Mononuclear cell (primary cell): ENCODE measurements at regions not wholly inside any gene's neighbourhood (a gene's known extent, or its start where the extent isn't known, plus 50 kb on each side); places are given as distances from the start of the nearest gene placed in this dataset.
"Not testable (repeated sequence)": the region's sequence is repeated elsewhere in the genome, so short reads cannot be mapped to it uniquely, and the experiment has no call there.

Experiments used
- H3K27me3 ChIP-seq: 2 replicates; pipeline ENCODE4 v1.6.0; 2011; ENCODE audit warnings: low read length, control low read depth; ENCODE audit not compliant: insufficient read depth
- H3K4me1 ChIP-seq: 2 replicates; pipeline ENCODE4 v1.5.1; 2011; ENCODE audit warnings: mild to moderate bottlenecking, low read length, control low read depth; ENCODE audit not compliant: insufficient read depth
- H3K4me3 ChIP-seq: 2 replicates; pipeline ENCODE4 v1.5.1; 2011; ENCODE audit warnings: mild to moderate bottlenecking, low read length, moderate library complexity
- H3K9me3 ChIP-seq: 2 replicates; pipeline ENCODE4 v1.5.1; 2011; ENCODE audit warnings: low read depth, mild to moderate bottlenecking, control low read depth, low read length

DNA sequence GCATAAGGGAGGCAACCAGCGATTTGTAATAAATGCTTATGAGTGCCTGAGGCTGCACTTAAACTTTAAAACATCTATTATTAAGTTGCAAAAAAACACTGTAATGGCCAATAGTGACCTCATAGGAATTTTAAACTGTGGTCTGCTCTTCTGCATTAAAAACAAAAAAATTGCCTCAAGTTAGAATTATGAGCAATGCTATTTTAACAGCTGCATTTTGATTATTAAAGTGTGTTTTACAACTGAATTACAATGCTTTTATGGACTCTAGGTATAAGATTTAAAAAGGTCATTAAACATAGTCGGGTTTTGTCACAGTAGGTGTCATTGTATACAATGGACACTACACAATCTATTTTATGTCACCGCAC lies 528.7 kb upstream of the FANCL start:
- Histone ChIP-seq H3K27me3 (no peaks in the 10 kb centered on the region), H3K4me1 (peaks cover 4% of the 10 kb centered on the region), H3K4me3 (no peak overlapping the region), H3K9me3 (no peaks in the 10 kb centered on the region)

DNA sequence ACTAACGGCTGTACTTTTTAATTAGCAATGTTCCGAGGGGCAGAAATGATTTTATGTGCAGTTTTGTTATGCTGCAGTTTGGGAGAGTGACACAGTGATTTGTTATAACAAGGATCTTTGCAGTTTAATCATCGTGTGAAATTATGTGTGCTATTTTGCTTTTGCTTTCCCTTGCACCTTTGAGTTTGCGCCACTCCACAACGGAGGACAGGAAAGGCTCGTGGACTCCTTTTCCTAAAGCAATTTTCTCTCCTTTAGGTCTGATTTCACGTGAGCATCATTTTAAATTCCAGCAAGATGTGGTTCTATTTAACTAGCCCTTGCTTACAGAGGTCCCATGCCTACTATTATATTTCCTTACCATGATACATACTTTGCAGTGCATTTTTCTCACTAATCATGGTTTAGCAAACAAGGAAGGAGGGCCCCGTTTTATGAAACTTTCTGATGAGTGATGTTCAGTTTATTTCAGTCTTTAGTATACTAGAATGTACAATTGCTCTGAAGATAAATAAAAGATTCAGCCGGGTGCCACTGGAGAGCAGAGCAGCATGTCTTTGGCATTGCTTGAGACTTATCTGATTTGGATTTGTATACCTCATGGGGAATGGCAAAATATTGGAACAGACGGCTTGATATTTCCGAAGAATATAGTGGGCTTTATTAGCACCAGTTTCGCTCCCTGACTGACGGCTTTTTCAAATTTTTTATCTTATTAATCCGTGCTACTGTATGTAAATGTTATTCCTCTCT lies 528.2 kb upstream of the FANCL start:
- Histone ChIP-seq H3K27me3 (no peaks in the 10 kb centered on the region), H3K4me3 (no peak overlapping the region), H3K4me1 (peaks cover 4% of the 10 kb centered on the region), H3K9me3 (no peaks in the 10 kb centered on the region)

DNA sequence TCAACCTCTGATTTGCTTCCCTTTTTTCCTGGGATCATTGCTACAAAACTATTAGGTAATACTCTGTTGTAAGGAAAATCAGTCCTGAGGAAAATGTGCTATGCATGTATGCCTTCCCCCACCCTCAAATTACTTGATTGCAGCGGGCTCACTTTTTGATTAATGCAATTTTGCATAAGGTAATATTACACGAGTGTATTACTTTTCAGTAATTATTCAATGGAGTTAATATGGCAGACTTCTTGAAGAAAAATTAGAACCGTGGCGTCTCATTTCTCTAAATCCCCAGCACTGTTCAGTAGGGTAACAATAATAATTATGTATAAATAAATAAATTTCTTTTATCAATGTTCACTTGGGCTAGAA lies 527.6 kb upstream of the FANCL start:
- H3K4me1 ChIP-seq = peaks cover 4% of the 10 kb centered on the region
- H3K27me3 ChIP-seq = no peaks in the 10 kb centered on the region
- H3K4me3 ChIP-seq = no peak overlapping the region
- H3K9me3 ChIP-seq = no peaks in the 10 kb centered on the region

DNA sequence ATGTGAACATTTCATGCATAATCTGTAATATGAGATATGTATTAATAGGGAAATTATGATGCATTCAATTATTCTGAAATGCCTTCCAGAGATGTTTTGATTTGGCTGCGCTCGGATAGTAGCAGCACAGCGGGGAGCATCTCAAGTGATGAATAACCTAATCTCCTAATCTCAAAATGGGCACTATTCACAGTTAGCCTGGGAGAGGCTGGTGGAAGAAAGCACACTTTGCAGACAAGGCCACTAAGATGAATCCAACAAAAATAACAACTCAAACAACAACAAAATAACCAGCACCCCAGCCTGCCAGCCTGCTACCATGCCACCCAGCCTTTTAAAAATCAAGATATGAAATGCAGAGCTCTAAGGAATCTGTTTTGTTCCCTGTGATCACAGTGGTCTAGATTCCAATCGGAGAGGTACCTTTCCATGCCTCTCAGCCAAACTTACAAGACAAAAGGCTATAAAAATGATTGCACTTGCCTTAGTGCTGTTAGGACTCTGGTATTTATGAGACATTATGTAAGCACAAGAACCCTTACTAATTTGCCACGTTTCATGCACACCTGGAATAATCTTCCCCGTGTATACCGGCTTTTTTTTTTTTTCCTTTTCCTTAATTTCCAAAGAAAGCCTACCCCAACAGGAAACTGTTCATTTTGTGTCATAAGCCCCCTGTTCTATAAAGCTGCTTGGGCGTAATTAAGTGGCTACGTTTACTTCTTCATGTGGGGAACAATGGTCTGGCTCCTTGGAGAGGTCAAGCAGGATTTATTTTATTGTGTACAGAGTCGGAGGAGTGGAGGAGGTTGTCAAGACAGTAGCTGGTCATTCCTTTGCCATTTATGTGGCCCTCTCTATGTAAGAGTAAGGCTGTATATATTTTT lies 526.9 kb upstream of the FANCL start:
- Histone ChIP-seq H3K4me3 (no peak overlapping the region), H3K27me3 (no peaks in the 10 kb centered on the region), H3K9me3 (no peaks in the 10 kb centered on the region), H3K4me1 (peaks cover 4% of the 10 kb centered on the region)

DNA sequence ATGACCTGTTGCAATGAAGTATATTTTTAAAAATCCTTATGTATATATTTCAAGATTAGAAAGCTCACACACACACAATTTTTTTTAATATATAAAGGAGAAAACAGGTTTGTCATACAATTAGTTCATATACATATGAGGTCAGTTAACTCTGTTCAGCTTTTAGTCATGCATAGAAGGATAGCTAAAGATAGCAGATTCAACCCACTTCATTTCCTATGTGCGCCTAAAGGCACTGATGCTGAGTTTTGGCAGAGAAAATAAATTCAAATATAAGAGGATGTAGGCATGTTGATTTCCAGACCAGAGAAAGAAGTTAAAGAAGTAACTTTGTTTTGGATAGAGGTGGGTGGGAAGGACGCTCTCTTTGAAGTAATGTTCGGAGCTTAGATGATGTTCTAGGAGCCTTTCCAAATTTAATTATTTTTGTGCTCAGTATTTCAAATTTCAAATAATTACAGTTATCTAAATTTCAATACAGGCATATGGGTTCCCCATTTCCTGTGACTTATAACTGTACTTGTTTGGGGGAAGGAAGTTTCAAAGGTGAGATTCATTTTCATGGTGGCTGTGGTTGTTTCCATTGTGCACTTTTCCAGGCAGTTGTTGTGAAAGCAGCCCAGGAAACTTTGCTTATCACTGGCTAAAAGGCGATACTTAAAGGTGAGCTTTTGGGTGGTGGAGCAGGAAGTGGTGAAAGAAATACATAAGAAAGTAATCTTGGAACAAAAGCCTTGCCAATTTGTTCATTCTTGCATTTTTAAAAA lies 523.4 kb upstream of the FANCL start:
- peaks cover 4% of the 10 kb centered on the region for H3K4me1 ChIP-seq
- H3K27me3 ChIP-seq = no peaks in the 10 kb centered on the region
- H3K4me3 ChIP-seq = no peak overlapping the region
- no peaks in the 10 kb centered on the region for H3K9me3 ChIP-seq

DNA sequence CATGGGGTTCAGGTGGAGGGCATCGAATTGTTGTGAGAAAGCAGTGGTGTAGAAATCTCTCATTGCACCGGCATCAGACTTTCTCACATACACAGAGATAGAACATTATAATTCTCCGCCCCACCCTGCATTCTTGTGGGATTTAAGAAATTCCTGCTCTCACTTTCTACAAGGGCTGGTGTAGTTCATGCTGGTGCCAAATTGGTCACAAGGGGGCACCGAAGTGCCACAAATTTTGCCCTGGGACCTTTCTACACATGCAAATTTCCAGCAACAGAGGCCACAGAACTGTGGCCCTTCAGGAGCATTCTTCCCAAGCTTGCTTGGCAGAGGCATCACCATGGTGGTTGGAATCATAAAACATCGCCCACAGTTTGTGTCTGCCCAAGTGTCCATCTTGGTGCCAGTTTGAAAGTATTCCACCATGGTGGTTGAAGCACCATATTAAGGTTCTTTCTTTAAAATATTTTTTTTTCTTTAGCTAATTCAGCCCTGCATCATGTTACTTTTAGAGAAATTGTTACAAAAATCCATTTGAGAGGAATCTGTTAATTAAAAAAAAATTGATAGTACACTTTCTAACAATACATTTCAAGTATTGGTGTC lies 521.2 kb upstream of the FANCL start:
- Histone ChIP-seq H3K9me3 (no peaks in the 10 kb centered on the region), H3K4me3 (no peak overlapping the region), H3K27me3 (no peaks in the 10 kb centered on the region), H3K4me1 (no peaks in the 10 kb centered on the region)

DNA sequence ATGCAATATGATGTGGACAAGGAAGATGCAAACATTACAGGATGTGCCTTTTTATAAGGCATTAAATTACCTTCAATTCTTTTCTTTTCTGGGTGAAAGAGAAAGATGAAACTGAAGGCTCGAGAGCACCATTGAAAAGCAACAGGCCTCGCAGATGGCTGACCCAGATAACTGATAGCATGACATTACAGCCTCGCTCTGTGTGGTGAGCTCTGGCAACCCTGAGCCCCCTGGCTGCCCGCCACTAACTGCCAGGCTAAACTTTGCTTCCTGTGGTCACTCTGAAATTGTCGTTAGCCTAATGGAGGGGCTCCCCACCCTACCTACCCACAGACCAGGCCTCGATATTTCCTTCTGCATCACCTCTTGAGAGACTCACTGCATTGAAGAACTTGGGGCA lies 516.8 kb upstream of the FANCL start:
- no peak overlapping the region for H3K4me3 ChIP-seq

DNA sequence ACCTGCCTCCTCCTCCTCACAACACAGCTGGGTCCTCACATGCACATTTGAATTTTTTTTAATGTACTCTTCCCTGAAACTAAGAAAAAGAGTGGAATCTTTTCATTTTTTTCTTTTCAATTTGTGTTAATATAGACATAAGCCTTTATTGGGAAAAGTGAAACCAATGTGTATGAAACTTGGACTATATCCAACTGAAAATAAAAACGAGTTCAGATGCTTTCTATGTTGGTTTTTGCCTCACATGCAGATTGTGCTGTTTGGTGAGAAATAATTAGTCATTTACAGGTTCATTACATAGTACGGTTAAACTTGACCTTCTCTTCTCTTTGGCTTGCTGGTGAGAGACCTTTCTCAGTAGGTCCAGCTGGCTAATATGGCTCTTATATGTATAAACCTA lies 515.2 kb upstream of the FANCL start:
- peaks cover 6% of the 10 kb centered on the region for H3K4me1 ChIP-seq
- no peak overlapping the region for H3K4me3 ChIP-seq
- no peaks in the 10 kb centered on the region for H3K9me3 ChIP-seq
- no peaks in the 10 kb centered on the region for H3K27me3 ChIP-seq

More for the DNA sequence above, 516.8 kb upstream of the FANCL start:
- Histone ChIP-seq H3K9me3 (no peaks in the 10 kb centered on the region), H3K4me1 (peaks cover 6% of the 10 kb centered on the region), H3K27me3 (no peaks in the 10 kb centered on the region)

DNA sequence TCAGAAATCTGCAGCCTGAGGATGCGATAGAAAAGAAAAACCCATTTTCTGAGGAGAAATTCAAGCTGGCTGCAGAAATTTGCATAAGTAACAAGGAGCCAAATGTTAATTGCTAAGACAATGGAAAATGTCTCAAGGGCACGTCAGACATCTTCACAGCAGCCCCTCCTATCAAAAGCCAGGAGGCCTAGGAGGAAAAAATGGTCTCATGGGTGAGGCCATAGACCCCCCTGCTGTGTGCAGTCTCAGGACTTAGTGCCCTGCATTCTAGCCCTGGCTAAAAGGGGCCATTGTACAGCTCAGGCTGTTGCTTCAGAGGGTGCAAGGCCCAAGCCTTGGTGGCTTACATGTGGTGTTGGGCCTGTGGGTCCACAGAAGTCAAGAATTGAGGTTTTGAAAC lies 511.4 kb upstream of the FANCL start:
- not testable (repeated sequence) for H3K27me3 ChIP-seq

DNA sequence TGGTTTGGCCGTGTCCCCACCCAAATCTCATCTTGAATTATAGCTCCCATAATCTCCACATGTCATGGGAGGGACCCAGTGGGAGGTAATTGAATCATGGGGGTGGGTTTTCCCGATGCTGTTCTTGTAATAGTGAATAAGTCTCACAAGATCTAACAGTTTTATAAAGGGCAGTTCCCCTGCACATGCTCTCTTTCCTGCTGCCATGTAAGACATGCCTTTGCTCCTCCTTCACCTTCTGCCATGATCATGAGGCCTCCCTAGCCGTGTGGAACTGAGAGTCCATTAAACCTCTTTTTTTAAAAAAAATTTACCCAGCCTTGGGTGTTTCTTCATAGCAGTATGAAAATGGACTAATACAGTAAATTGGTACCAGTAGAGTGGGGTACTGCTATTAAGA lies 510.6 kb upstream of the FANCL start:
- not testable (repeated sequence) for H3K27me3 ChIP-seq, H3K4me3 ChIP-seq, H3K9me3 ChIP-seq, H3K4me1 ChIP-seq

More for the DNA sequence above, 511.4 kb upstream of the FANCL start:
- H3K4me3 ChIP-seq, H3K9me3 ChIP-seq, H3K4me1 ChIP-seq: not testable (repeated sequence)

DNA sequence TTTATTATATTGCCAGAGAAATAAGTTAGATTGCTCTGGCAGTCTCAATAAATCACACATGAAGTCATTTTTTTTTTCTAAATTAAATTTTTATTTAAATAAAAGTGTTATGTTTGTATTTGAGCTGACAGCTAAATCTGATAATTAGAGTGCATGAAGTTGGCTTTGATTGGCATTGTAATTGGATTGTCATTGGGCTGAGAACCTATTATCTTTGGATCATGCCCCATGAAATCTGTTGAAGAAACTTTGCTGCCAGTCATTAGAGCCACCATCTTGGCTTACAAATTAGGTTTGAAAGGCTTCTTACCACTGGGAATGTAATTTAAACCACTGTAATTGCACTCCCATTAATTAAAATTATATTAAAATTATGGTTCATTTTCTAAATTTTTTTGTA lies 507.9 kb upstream of the FANCL start:
- no peaks in the 10 kb centered on the region for H3K27me3 ChIP-seq
- no peaks in the 10 kb centered on the region for H3K4me1 ChIP-seq
- no peaks in the 10 kb centered on the region for H3K9me3 ChIP-seq
- H3K4me3 ChIP-seq = no peak overlapping the region

DNA sequence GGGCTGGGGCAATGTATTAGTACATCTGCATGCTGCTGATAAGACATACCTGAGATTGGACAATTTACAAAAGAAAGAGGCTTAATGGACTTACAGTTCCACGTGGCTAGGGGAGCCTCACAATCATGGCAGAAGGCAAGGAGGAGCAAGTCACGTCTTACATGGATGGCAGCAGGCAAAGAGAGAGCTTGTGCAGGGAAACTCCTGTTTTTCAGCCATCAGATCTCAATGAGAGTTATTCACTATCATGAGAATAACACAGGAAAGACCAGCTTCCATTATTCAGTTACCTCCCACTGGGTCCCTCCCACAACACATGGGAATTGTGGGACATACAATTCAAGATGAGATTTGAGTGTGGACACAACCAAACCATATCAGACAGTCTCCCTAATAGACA lies 504.2 kb upstream of the FANCL start:
- not testable (repeated sequence) for H3K27me3 ChIP-seq, H3K9me3 ChIP-seq, H3K4me3 ChIP-seq, H3K4me1 ChIP-seq

DNA sequence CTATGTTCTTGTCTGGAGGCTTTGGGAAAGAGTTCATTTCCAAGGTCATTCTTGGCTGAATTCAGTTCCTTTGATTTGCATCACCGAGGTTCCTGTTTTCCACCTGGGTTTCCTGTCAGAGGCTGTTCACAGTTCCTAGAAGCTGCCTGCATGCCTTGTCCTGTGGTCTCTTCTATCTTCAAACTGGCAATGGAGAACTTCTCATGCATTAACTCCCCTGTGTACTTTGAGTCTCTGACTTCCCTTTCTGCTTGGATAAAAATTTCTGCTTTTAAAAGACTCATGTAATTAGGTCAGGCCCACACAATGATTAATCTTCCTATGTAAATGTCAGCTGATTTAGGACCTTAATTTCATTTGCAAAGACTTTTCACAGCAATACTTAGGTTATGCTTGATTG lies 499.3 kb upstream of the FANCL start:
- Histone ChIP-seq H3K27me3 (no peaks in the 10 kb centered on the region), H3K4me3 (no peak overlapping the region), H3K4me1 (no peaks in the 10 kb centered on the region), H3K9me3 (no peaks in the 10 kb centered on the region)

DNA sequence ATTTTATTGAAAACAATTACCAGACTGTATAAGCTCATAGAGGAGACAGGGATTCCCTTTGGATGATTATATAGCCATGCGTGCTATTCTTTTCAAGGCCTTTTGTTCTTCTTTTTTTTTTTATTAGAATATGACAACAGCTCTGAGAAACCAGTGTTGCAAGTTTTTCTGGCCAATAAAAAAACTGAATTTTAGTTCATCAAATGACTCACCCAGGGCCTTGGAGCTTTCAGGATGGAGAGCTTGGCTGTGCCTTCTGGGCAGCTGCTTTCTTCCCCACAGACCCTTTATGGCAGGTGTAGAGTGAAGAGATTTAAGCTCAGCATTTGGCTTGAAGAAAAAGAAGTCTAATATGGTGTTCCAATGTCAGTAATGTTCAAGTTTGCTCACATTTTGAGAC lies 497.9 kb upstream of the FANCL start:
- H3K4me1 ChIP-seq = no peaks in the 10 kb centered on the region
- no peaks in the 10 kb centered on the region for H3K27me3 ChIP-seq
- no peaks in the 10 kb centered on the region for H3K9me3 ChIP-seq
- no peak overlapping the region for H3K4me3 ChIP-seq

DNA sequence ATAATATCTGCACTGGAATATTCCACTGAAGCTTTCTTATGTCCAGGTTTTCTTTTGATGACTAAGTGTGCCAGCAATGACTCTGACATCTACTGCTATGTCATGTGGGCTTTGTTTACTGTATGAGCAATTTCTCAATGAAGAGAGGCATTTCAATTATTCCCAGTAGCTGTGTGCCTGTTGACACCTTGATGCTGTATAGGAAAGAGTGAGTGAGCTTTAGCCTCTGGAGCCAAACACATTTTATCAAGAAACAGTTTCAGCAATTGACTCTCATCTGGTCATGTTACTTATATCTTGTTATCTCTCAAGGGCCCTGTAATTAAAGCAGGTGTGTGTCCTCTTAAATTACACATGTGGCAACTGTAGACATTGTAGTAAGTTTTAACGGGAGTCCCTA lies 493.2 kb upstream of the FANCL start:
- no peaks in the 10 kb centered on the region for H3K27me3 ChIP-seq
- no peak overlapping the region for H3K4me3 ChIP-seq
- no peaks in the 10 kb centered on the region for H3K4me1 ChIP-seq
- no peaks in the 10 kb centered on the region for H3K9me3 ChIP-seq
